A549 (cell line): ENCODE measurements at regions not wholly inside any gene's neighbourhood (a gene's known extent, or its start where the extent isn't known, plus 50 kb on each side); places are given as distances from the start of the nearest gene placed in this dataset.

Experiments used
- ATAC-seq, 2 experiments: fragments of 200-7000 bp in 1 of 2; fragments of >200 bp in 1 of 2; cut with Nextera tagmentation in 1 of 2; cut with Tn5 transposase in 1 of 2; 3 replicates each; pipeline versions ENCODE4 v1.8.0 to v1.9.1; 2018 to 2020; ENCODE audit warnings: mild to moderate bottlenecking in 1 of 2, moderate library complexity in 1 of 2
- CTCF ChIA-PET: fragments of 300-600 bp; sonication (Branson Sonifier 250); formaldehyde crosslinking; extraction: SDS; loops from one replicate; lab custom pipeline; 2021; ENCODE audit warnings: antibody characterized with exemption, inconsistent platforms; lab: Yijun Ruan, JAX
- POLR2A ChIA-PET: fragments of 350-600 bp; formaldehyde crosslinking; extraction: SDS; loops from one replicate; lab custom pipeline; 2021; ENCODE audit warnings: antibody characterized with exemption, inconsistent platforms; lab: Yijun Ruan, JAX
- DNase-seq, 2 experiments: peaks; one replicate each; pipeline versions ENCODE4 v3.0.0 to v3.0.0-alpha.2; 2011 to 2016; ENCODE audit warnings: low read depth in 1 of 2, low spot score in 1 of 2
- FAIRE-seq: peaks from 2 replicates; lab custom pipeline; 2011; peaks lifted over from hg19 to GRCh38; lab: Jason Lieb, UNC
- H3K27ac ChIP-seq, 2 experiments: fragments of >200 bp; sonication (Bioruptor Twin); formaldehyde crosslinking; 3 replicates each; pipeline ENCODE4 v1.5.1; 2016 to 2017
- H3K4me1 ChIP-seq: fragments of >200 bp; sonication (Bioruptor Twin); formaldehyde crosslinking; 3 replicates; pipeline ENCODE4 v1.6.1; 2016
- H3K4me2 ChIP-seq: fragments of >200 bp; sonication (Bioruptor Twin); formaldehyde crosslinking; 3 replicates; pipeline ENCODE4 v1.6.1; 2016
- H3K4me3 ChIP-seq: fragments of >200 bp; sonication (Bioruptor Twin); formaldehyde crosslinking; 3 replicates; pipeline ENCODE4 v1.5.1; 2016
- H3K9me3 ChIP-seq: fragments of >200 bp; sonication (Bioruptor Twin); formaldehyde crosslinking; 3 replicates; pipeline ENCODE4 v1.6.1; 2016
- CEBPB ChIP-seq, 2 experiments: fragments of >200 bp in 1 of 2; sonication (Bioruptor Twin) in 1 of 2; formaldehyde crosslinking in 1 of 2; IDR thresholded peaks; 2 replicates each; pipeline ENCODE4 v1.6.1; 2012 to 2016
- EHF ChIP-seq: fragments of 250-450 bp; sonication (Bioruptor Pico); IDR thresholded peaks from 2 replicates; pipeline ENCODE4 v1.5.0; 2020; ENCODE audit warnings: mild to moderate bottlenecking
- EP300 ChIP-seq, 2 experiments: fragments of >200 bp; sonication (Bioruptor Twin); formaldehyde crosslinking; IDR thresholded peaks; 2 replicates in 1 of 2; 3 replicates in 1 of 2; pipeline ENCODE4 v1.6.1; 2016 to 2017
- ESRRA ChIP-seq: fragments of 150-350 bp; IDR thresholded peaks from 2 replicates; pipeline ENCODE4 v1.6.1; 2014; ENCODE audit warnings: mild to moderate bottlenecking, low read length, borderline replicate concordance
- FOSB ChIP-seq: fragments of 250-450 bp; sonication (Bioruptor Pico); IDR thresholded peaks from 2 replicates; pipeline ENCODE4 v1.5.0; 2020; ENCODE audit warnings: mild to moderate bottlenecking, moderate library complexity
- FOSL2 ChIP-seq, 2 experiments: fragments of 450-650 bp in 1 of 2; fragments of >200 bp in 1 of 2; sonication (Bioruptor Twin) in 1 of 2; formaldehyde crosslinking; IDR thresholded peaks; 2 replicates each; pipeline versions ENCODE4 v1.5.0 to v1.6.1; 2016 to 2020; ENCODE audit warnings: mild to moderate bottlenecking in 1 of 2, moderate library complexity in 1 of 2
- FOXS1 ChIP-seq: fragments of 250-450 bp; sonication (Bioruptor Pico); IDR thresholded peaks from 2 replicates; pipeline ENCODE4 v1.5.0; 2020; ENCODE audit warnings: mild to moderate bottlenecking, moderate library complexity
- HDAC2 ChIP-seq: fragments of 200-600 bp; sonication (generic); IDR thresholded peaks from 2 replicates; pipeline ENCODE4 v1.6.1; 2016
- HMGXB4 ChIP-seq: fragments of 250-450 bp; sonication (Bioruptor Pico); IDR thresholded peaks from 2 replicates; pipeline ENCODE4 v1.5.0; 2021; ENCODE audit warnings: mild to moderate bottlenecking, moderate library complexity, borderline replicate concordance
- HOXB13 ChIP-seq: fragments of 250-450 bp; sonication (Bioruptor Pico); IDR thresholded peaks from 2 replicates; pipeline ENCODE4 v1.5.0; 2020; ENCODE audit warnings: low read depth, mild to moderate bottlenecking, moderate library complexity
- JUN ChIP-seq, 2 experiments: fragments of >200 bp; sonication (Bioruptor Twin); formaldehyde crosslinking; IDR thresholded peaks; 2 replicates in 1 of 2; 3 replicates in 1 of 2; pipeline ENCODE4 v1.6.1; 2016 to 2017
- JUNB ChIP-seq: fragments of >200 bp; sonication (Bioruptor Twin); formaldehyde crosslinking; IDR thresholded peaks from 2 replicates; pipeline ENCODE4 v1.6.1; 2016
- NPAS2 ChIP-seq: fragments of 250-450 bp; sonication (Bioruptor Pico); IDR thresholded peaks from 2 replicates; pipeline ENCODE4 v1.8.0; 2022; ENCODE audit warnings: mild to moderate bottlenecking, moderate library complexity, borderline replicate concordance
- PBX3 ChIP-seq: IDR thresholded peaks from 2 replicates; pipeline ENCODE4 v1.6.1; 2012
- RFX5 ChIP-seq: fragments of 450-650 bp; IDR thresholded peaks from 2 replicates; pipeline ENCODE4 v1.7.1; 2014; ENCODE audit warnings: antibody characterized with exemption, mild to moderate bottlenecking, moderate library complexity
- RNF2 ChIP-seq: fragments of 200-600 bp; sonication (generic); IDR thresholded peaks from 2 replicates; pipeline ENCODE4 v1.6.1; 2016; ENCODE audit warnings: low read depth, mild to moderate bottlenecking, antibody characterized with exemption, moderate library complexity, borderline replicate concordance
- SREBF2 ChIP-seq: fragments of 450-650 bp; IDR thresholded peaks from 2 replicates; pipeline ENCODE4 v1.6.1; 2014; ENCODE audit warnings: mild to moderate bottlenecking, moderate library complexity
- WGBS: methylation state at CpG from one replicate; pipeline ENCODE4 v1.1.6; 2017; ENCODE audit errors: missing lambda C conversion rate; 5-methylcytosine and 5-hydroxymethylcytosine counted together

- WGBS: 18% methylated on average over 2 of the region's 2 CpGs
- no peak for ATAC-seq
- H3K4me2 ChIP-seq: no peak overlapping the region
- CTCF ChIA-PET: interaction anchor here (1.3 to 2.6 kb wide), 3 partner anchors 11 to 301 kb away, joined by 3 to 11 read pairs (median 7); no protein-coding TSS in a partner anchor
- no peak for DNase-seq
- FAIRE-seq: no peak
- peaks cover 18% of the 10 kb centered on the region; the same call in 2 of the 3 replicates for H3K9me3 ChIP-seq
- no peak overlapping the region for H3K4me3 ChIP-seq
- no peak for TF ChIP-seq FOSB (CRISPR knock-in tag)
- H3K27ac ChIP-seq: no peak overlapping the region
- H3K4me1 ChIP-seq: no peaks in the 10 kb centered on the region
- POLR2A ChIA-PET: no interaction called here
Measured at GRCh38 chr1:233490488-233490887, 123.4 kb upstream of the KCNK1 start.

- no peak overlapping the region for H3K4me2 ChIP-seq
- ATAC-seq (no peak), FAIRE-seq (no peak), DNase-seq (no peak)
- H3K4me3 ChIP-seq: no peak overlapping the region
- WGBS: 43% methylated on average over 7 of the region's 7 CpGs
- peaks cover 18% of the 10 kb centered on the region; the same call in 2 of the 3 replicates for H3K9me3 ChIP-seq
- no peak for TF ChIP-seq HDAC2
- no peak for TF ChIP-seq HOXB13 (CRISPR knock-in tag)
- TF ChIP-seq NPAS2 (CRISPR knock-in tag): no peak
- TF ChIP-seq FOSB (CRISPR knock-in tag): no peak
- TF ChIP-seq ESRRA: no peak
- TF ChIP-seq SREBF2: no peak
- TF ChIP-seq HMGXB4 (CRISPR knock-in tag): no peak
- no peak for TF ChIP-seq CEBPB (IDR thresholded peaks at IDR 0.05)
- no peak for TF ChIP-seq EHF
- TF ChIP-seq RFX5: no peak
- ChIA-PET POLR2A (no interaction called here), CTCF (interaction anchor here (0.6 to 2.6 kb wide), 3 partner anchors 9 to 25 kb away, joined by 3 to 11 read pairs (median 3); no protein-coding TSS in a partner anchor)
- H3K4me1 ChIP-seq: no peaks in the 10 kb centered on the region
- H3K27ac ChIP-seq: no peak overlapping the region
Measured at GRCh38 chr1:233491953-233492620, 121.8 kb upstream of the KCNK1 start.

GRCh38 chr1:233496993-233497392 is 116.9 kb upstream of the KCNK1 start:
- DNase-seq: no peak
- POLR2A ChIA-PET: no interaction called here
- no peak for ATAC-seq
- no peak overlapping the region for H3K27ac ChIP-seq
- TF ChIP-seq JUN (IDR thresholded peaks at IDR 0.05) (no peak), FOSL2 (IDR thresholded peaks at IDR 0.05) (no peak), FOSL2 (CRISPR knock-in tag; IDR thresholded peaks at IDR 0.05) (no peak), RNF2 (no peak), HDAC2 (no peak), EP300 (IDR thresholded peaks at IDR 0.05) (no peak), JUNB (no peak), HMGXB4 (CRISPR knock-in tag) (no peak), ESRRA (no peak), PBX3 (no peak), FOXS1 (CRISPR knock-in tag) (no peak)
- TF ChIP-seq, all 56 proteins: peak for 0
- Histone ChIP-seq H3K4me1 (no peaks in the 10 kb centered on the region), H3K4me3 (no peak overlapping the region), H3K4me2 (no peak overlapping the region), H3K9me3 (no peaks in the 10 kb centered on the region)
- CTCF ChIA-PET: interaction anchor here (1.2 to 2.4 kb wide), 3 partner anchors 10 to 56 kb away, joined by 3 to 8 read pairs (median 4); no protein-coding TSS in a partner anchor
- 7% methylated on average over 2 of the region's 2 CpGs for WGBS
- FAIRE-seq: no peak
